ENCODE measurements at regions not wholly inside any gene's neighbourhood (a gene's known extent, or its start where the extent isn't known, plus 50 kb on each side); places are given as distances from the start of the nearest gene placed in this dataset.

- no peak for DNase-seq (ENCODE audit: low read depth in 1 of 2, low spot score in 1 of 2)
These were observed 65.7 kb downstream of the UNC5CL start for GRCh38 chr6:40973304-40973703.

DNA sequence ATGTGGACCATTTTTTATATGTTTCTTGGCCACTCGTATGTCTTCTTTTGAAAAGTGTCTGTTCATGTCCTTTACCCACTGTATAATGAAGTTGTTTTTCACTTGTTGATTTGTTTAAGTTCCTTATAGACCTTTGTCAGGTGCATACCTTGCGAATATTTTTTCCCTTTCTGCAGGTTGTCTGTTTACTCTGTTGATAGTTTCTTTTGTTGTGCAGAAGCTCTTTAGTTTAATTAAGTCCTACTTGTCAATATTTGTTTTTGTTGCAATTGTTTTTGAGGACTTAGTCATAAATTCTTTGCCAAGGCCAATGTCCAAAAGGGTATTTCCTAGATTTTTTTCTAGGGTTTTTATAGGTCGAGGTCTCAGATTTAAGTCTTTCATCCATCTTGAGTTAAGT lies 66.2 kb downstream of the UNC5CL start:
- DNase-seq (ENCODE audit: low read depth in 1 of 2, low spot score in 1 of 2), result no peak

DNA sequence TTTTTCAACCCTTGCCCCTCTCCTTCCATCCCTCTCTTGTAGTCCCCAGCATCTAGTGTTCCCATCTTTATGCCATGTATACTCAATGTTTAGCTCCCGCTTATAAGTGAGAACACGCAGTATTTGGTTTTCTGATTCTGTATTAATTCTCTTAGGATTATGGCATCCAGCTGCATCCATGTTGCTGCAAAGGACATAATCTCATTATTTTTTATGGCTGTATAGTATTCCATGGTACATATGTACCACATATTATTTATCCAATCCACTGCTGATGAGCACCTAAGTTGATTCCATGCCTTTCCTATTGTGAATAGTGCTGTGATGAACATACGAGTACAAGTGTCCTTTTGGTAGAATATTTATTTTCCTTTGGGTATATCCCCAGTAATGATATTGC lies 66.8 kb downstream of the UNC5CL start:
- DNase-seq (ENCODE audit: low read depth in 1 of 2, low spot score in 1 of 2), result no peak

GRCh38 chr6:40968620-40969164 lies 70.3 kb downstream of the UNC5CL start:
- DNase-seq (ENCODE audit: low read depth in 1 of 2, low spot score in 1 of 2), result no peak

DNA sequence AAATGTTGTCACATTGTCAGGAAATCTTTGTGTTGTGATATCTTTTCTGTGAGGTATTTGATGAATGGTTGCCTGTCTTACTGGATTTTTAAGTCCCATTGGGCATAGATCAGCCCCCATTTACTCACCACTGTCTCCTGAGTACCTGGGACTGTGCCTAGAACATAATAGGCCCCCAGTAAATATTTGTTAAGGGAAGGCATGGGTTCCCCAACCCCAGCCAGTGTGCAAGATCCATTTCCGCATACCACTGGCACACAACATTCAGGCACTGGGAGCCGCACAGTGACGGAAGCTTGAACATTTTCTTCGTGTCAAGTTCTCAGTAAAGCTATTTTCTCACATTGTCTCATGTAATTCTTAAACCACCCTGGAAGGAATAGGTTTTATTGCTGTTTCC lies 72.2 kb downstream of the UNC5CL start:
- DNase-seq (ENCODE audit: low read depth in 1 of 2, low spot score in 1 of 2), result no peak

DNA sequence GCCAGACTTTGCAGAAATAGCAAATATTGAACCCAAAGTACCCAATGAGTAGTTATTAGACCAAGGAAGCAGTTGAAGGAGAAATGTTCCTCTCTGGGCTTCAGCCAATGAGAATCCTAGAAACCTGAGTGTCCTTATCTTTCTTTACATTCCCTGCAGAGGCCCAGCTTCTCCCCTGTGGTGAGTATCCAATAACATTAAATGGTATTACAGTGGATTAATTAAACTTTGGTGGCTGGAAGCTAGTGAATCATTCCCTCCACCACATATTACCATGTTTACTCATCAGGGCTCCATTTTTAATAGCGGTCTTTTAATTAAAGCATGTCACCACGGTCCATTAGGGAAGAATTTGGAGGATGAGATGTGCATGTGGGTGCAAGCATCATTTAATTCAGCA lies 74.0 kb downstream of the UNC5CL start:
- DNase-seq (ENCODE audit: low read depth in 1 of 2, low spot score in 1 of 2), result no peak

DNA sequence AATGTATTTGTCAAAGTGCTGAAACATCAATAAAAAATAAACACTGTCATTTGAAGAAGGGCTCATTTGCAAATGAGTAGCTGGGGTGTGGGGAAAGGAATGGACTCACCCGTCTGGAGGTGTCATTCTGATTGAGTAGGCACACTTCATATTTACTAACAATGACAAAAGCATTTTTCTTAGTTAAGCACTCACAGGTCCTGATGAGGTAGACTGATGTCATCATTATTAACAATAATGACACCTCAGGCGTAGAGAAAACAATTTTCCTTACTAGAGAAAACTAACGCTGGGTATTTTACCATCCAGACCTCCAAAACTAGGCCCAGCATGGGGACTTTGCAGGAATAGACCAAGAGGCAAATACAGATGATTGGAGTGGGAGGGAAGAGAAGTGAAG lies 76.0 kb downstream of the UNC5CL start:
- DNase-seq (ENCODE audit: low read depth in 1 of 2, low spot score in 1 of 2), result no peak

- DNase-seq (ENCODE audit: low read depth in 1 of 2, low spot score in 1 of 2), result no peak
These were observed 76.8 kb downstream of the UNC5CL start for GRCh38 chr6:40962241-40962640.

GRCh38 chr6:40961831-40962230 lies 77.2 kb downstream of the UNC5CL start:
- no peak for DNase-seq (ENCODE audit: low read depth in 1 of 2, low spot score in 1 of 2)

- no peak for DNase-seq (ENCODE audit: low read depth in 1 of 2, low spot score in 1 of 2)
These were observed 78.1 kb downstream of the UNC5CL start for GRCh38 chr6:40960742-40961430.

DNA sequence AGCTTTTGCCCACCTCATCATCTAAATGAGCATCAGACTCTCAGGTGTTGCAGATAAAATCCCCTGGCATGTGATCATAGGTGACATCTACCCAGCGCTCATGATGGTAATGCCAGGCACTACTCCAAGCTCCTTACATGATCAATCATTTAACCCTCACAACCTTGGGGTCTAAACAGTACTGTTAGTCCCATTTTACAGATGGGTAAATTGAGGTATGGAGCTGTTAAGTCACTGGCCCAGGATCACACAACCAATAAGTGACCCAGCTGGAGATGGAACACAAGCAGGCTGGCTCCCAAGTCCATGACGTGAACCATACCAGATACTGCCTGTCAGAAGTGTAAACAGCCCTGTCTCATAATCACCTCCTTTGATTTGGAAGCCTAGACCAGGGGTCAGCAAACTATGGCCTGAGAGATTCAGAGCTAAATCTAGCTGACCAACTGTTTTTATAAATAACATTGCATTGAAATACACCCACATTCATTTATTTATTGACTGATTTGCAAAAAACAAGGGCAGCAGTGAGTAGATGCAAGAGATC lies 79.2 kb downstream of the UNC5CL start:
- DNase-seq (ENCODE audit: low read depth in 1 of 2, low spot score in 1 of 2), result no peak

GRCh38 chr6:40958738-40959137 lies 80.3 kb downstream of the UNC5CL start:
- no peak for DNase-seq (ENCODE audit: low read depth in 1 of 2, low spot score in 1 of 2)

DNA sequence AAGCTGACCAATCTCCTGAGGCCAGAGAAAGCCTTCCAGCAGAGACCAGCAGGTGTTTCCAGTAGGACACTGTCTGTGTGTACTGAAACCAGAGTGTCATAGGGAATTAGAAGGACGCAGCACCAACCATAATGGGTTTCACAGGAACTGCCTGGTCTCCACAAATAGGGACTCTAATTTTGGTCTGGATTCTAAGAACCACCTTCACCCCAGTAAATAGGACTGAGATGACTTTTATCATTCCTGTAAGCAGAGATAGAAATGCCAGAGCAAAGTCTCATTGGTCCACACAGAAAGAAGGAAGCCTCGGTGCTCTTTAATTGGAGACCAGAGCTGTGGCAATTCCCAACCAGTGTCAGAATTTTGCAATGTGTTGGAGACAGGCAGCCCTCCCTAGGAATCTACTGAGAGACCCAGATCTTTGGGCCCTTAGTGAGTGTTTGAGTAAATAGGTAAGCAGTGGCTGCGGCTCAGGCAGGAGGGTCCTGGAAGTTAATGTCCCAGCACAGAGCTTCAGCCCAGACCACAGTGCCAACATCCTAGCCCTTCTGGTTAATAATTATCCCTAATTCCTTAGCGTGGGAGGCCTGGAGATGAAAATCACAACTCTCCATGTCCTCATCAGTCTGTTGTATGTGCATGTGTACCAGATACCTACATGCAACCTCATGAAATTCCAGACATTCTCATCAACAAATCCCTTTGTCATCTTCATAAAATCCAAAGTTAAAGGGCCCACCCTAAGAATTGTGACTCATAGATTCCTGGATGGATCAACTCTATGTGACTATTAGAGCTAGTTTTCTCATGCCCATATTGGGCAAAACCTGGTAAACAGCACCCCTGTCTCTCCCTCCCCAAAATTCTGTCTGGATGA lies 81.2 kb downstream of the UNC5CL start:
- DNase-seq (ENCODE audit: low read depth in 1 of 2, low spot score in 1 of 2), result no peak

- DNase-seq (ENCODE audit: low read depth in 1 of 2, low spot score in 1 of 2), result no peak
These were observed 82.1 kb downstream of the UNC5CL start for GRCh38 chr6:40956936-40957335.

GRCh38 chr6:40955178-40955545 lies 83.9 kb downstream of the UNC5CL start:
- DNase-seq (ENCODE audit: low read depth in 1 of 2, low spot score in 1 of 2), result no peak

GRCh38 chr6:40954446-40955177 lies 84.4 kb downstream of the UNC5CL start:
- no peak for DNase-seq (ENCODE audit: low read depth in 1 of 2, low spot score in 1 of 2)

DNA sequence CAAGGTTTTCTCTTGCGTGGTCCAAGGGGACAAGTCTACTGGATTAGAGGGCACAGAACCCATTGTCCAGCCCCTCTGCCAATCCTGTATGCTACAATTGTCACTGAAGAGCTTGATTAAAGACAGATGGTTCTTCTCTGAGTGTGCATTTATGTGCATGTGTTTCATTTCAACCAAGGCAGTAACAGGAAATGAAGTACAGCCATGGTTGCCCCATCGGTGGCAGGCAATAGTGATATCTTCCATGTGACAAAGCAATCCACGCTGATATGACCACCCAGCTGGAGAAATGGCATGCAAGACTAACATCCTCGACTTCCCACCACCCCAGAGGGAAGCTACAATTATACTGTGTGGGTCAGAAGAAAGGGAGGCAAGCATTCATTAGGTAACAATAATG lies 85.5 kb downstream of the UNC5CL start:
- no peak for DNase-seq (ENCODE audit: low read depth in 1 of 2, low spot score in 1 of 2)

- DNase-seq (ENCODE audit: low read depth in 1 of 2, low spot score in 1 of 2), result no peak
These were observed 87.9 kb downstream of the UNC5CL start for GRCh38 chr6:40950986-40951698.

- no peak for DNase-seq (ENCODE audit: low read depth in 1 of 2, low spot score in 1 of 2)
These were observed 90.5 kb downstream of the UNC5CL start for GRCh38 chr6:40948570-40948969.

- no peak for DNase-seq (ENCODE audit: low read depth in 1 of 2, low spot score in 1 of 2)
These were observed 91.0 kb downstream of the UNC5CL start for GRCh38 chr6:40947876-40948526.

Data from activated CD4-positive, alpha-beta T cell treated with anti-CD3 and anti-CD28 coated beads, Interleukin-2, amount 50 U/mL, for 24 hours (primary cell).